Mucosa of stomach (tissue), 1 donor: ENCODE measurements at regions not wholly inside any gene's neighbourhood (a gene's known extent, or its start where the extent isn't known, plus 50 kb on each side); places are given as distances from the start of the nearest gene placed in this dataset.

Experiments used
- H3K27me3 ChIP-seq: one replicate; pipeline ENCODE4 v1.7.0; 2013; ENCODE audit warnings: mild to moderate bottlenecking, low read length; ENCODE audit not compliant: control insufficient read depth, insufficient read depth
- H3K36me3 ChIP-seq: one replicate; pipeline ENCODE4 v1.7.0; 2013; ENCODE audit warnings: low read length; ENCODE audit not compliant: control insufficient read depth, insufficient read depth
- H3K4me1 ChIP-seq: one replicate; pipeline ENCODE4 v1.7.0; 2013; ENCODE audit warnings: mild to moderate bottlenecking, low read length; ENCODE audit not compliant: control insufficient read depth, insufficient read depth
- H3K4me3 ChIP-seq: one replicate; pipeline ENCODE4 v1.7.0; 2013; ENCODE audit warnings: low read length
- H3K9ac ChIP-seq: one replicate; pipeline ENCODE4 v1.7.0; 2013; ENCODE audit warnings: mild to moderate bottlenecking, low read length, moderate library complexity
- H3K9me3 ChIP-seq: one replicate; pipeline ENCODE4 v1.7.0; 2013; ENCODE audit warnings: mild to moderate bottlenecking, low read length, moderate library complexity; ENCODE audit not compliant: control insufficient read depth
- donor health status: Pancreatic carcinoma.

GRCh38 chr6:22621701-22622100 lies 52.3 kb downstream of the HDGFL1 start:
- Histone ChIP-seq H3K9ac (no peak overlapping the region), H3K27me3 (no peaks in the 10 kb centered on the region), H3K36me3 (no peaks in the 10 kb centered on the region), H3K9me3 (no peaks in the 10 kb centered on the region), H3K4me1 (no peaks in the 10 kb centered on the region), H3K4me3 (no peak overlapping the region)

- Histone ChIP-seq H3K9me3 (no peaks in the 10 kb centered on the region), H3K36me3 (no peaks in the 10 kb centered on the region), H3K4me1 (no peaks in the 10 kb centered on the region), H3K4me3 (no peak overlapping the region), H3K9ac (no peak overlapping the region), H3K27me3 (no peaks in the 10 kb centered on the region)
Measured at GRCh38 chr6:22622351-22622750, 53.0 kb downstream of the HDGFL1 start.

- Histone ChIP-seq H3K9ac (no peak overlapping the region), H3K27me3 (no peaks in the 10 kb centered on the region), H3K36me3 (no peaks in the 10 kb centered on the region), H3K9me3 (no peaks in the 10 kb centered on the region), H3K4me3 (no peak overlapping the region), H3K4me1 (no peaks in the 10 kb centered on the region)
Measured at GRCh38 chr6:22622813-22623212, 53.4 kb downstream of the HDGFL1 start.

- H3K27me3 ChIP-seq, result no peaks in the 10 kb centered on the region
- H3K4me1 ChIP-seq, result no peaks in the 10 kb centered on the region
- H3K36me3 ChIP-seq, result no peaks in the 10 kb centered on the region
- no peaks in the 10 kb centered on the region for H3K9me3 ChIP-seq
- H3K9ac ChIP-seq, result no peak overlapping the region
- no peak overlapping the region for H3K4me3 ChIP-seq
Measured at GRCh38 chr6:22627644-22628043, 58.3 kb downstream of the HDGFL1 start.

GRCh38 chr6:22631091-22631490 lies 61.7 kb downstream of the HDGFL1 start:
- no peaks in the 10 kb centered on the region for H3K4me1 ChIP-seq

GRCh38 chr6:22632581-22633145 lies 63.3 kb downstream of the HDGFL1 start:
- Histone ChIP-seq H3K9ac (no peak overlapping the region), H3K9me3 (no peaks in the 10 kb centered on the region), H3K4me1 (no peaks in the 10 kb centered on the region), H3K36me3 (no peaks in the 10 kb centered on the region), H3K27me3 (no peaks in the 10 kb centered on the region), H3K4me3 (no peak overlapping the region)

More at GRCh38 chr6:22631091-22631490, 61.7 kb downstream of the HDGFL1 start:
- H3K9ac ChIP-seq, result no peak overlapping the region
- H3K27me3 ChIP-seq, result no peaks in the 10 kb centered on the region
- no peaks in the 10 kb centered on the region for H3K36me3 ChIP-seq
- no peaks in the 10 kb centered on the region for H3K9me3 ChIP-seq
- no peak overlapping the region for H3K4me3 ChIP-seq

- no peak overlapping the region for H3K9ac ChIP-seq
- no peaks in the 10 kb centered on the region for H3K36me3 ChIP-seq
- no peaks in the 10 kb centered on the region for H3K27me3 ChIP-seq
- no peak overlapping the region for H3K4me3 ChIP-seq
- H3K9me3 ChIP-seq, result no peaks in the 10 kb centered on the region
- H3K4me1 ChIP-seq, result no peaks in the 10 kb centered on the region
Measured at GRCh38 chr6:22636452-22636851, 67.1 kb downstream of the HDGFL1 start.

GRCh38 chr6:22637782-22638181 lies 68.4 kb downstream of the HDGFL1 start:
- H3K4me1 ChIP-seq, result no peaks in the 10 kb centered on the region
- no peak overlapping the region for H3K4me3 ChIP-seq
- no peaks in the 10 kb centered on the region for H3K27me3 ChIP-seq
- no peaks in the 10 kb centered on the region for H3K36me3 ChIP-seq
- H3K9me3 ChIP-seq, result no peaks in the 10 kb centered on the region
- H3K9ac ChIP-seq, result no peak overlapping the region

GRCh38 chr6:22638320-22638719 lies 69.0 kb downstream of the HDGFL1 start:
- H3K4me1 ChIP-seq, result no peaks in the 10 kb centered on the region
- H3K9me3 ChIP-seq, result no peaks in the 10 kb centered on the region
- no peak overlapping the region for H3K9ac ChIP-seq
- no peaks in the 10 kb centered on the region for H3K36me3 ChIP-seq
- H3K27me3 ChIP-seq, result no peaks in the 10 kb centered on the region
- no peak overlapping the region for H3K4me3 ChIP-seq

- no peaks in the 10 kb centered on the region for H3K4me1 ChIP-seq
- no peaks in the 10 kb centered on the region for H3K9me3 ChIP-seq
- no peak overlapping the region for H3K9ac ChIP-seq
- H3K4me3 ChIP-seq, result no peak overlapping the region
- H3K27me3 ChIP-seq, result no peaks in the 10 kb centered on the region
- no peaks in the 10 kb centered on the region for H3K36me3 ChIP-seq
Measured at GRCh38 chr6:22642254-22642653, 72.9 kb downstream of the HDGFL1 start.

- no peaks in the 10 kb centered on the region for H3K4me1 ChIP-seq
- no peaks in the 10 kb centered on the region for H3K36me3 ChIP-seq
- H3K4me3 ChIP-seq, result no peak overlapping the region
- H3K27me3 ChIP-seq, result no peaks in the 10 kb centered on the region
- H3K9me3 ChIP-seq, result no peaks in the 10 kb centered on the region
- no peak overlapping the region for H3K9ac ChIP-seq
Measured at GRCh38 chr6:22643780-22644179, 74.4 kb downstream of the HDGFL1 start.

- H3K4me1 ChIP-seq, result no peaks in the 10 kb centered on the region
- no peak overlapping the region for H3K9ac ChIP-seq
- no peaks in the 10 kb centered on the region for H3K9me3 ChIP-seq
- no peaks in the 10 kb centered on the region for H3K27me3 ChIP-seq
- H3K36me3 ChIP-seq, result no peaks in the 10 kb centered on the region
- no peak overlapping the region for H3K4me3 ChIP-seq
Measured at GRCh38 chr6:22647719-22648118, 78.4 kb downstream of the HDGFL1 start.

- Histone ChIP-seq H3K4me3 (no peak overlapping the region), H3K9ac (no peak overlapping the region), H3K9me3 (no peaks in the 10 kb centered on the region), H3K36me3 (no peaks in the 10 kb centered on the region), H3K4me1 (no peaks in the 10 kb centered on the region), H3K27me3 (no peaks in the 10 kb centered on the region)
Measured at GRCh38 chr6:22651731-22652130, 82.4 kb downstream of the HDGFL1 start.
